Mesenchymal stem cell (in vitro differentiated cells and primary cell): ENCODE measurements at regions not wholly inside any gene's neighbourhood (a gene's known extent, or its start where the extent isn't known, plus 50 kb on each side); places are given as distances from the start of the nearest gene placed in this dataset.
A peak's percentile ranks its signal among the peaks of the same experiment; 100 is the strongest.

Source experiments
- DNase-seq: peaks from one replicate; pipeline ENCODE4 v3.0.0-alpha.2; 2013
- H2AFZ ChIP-seq: one replicate; pipeline ENCODE4 v1.6.1; 2013; ENCODE audit warnings: low read depth, mild to moderate bottlenecking, control low read depth, inconsistent platforms, low read length, moderate library complexity
- H2AK5ac ChIP-seq: 2 replicates; pipeline ENCODE4 v1.6.1; 2013; ENCODE audit warnings: low read length, moderate library complexity, mild to moderate bottlenecking, inconsistent platforms; ENCODE audit not compliant: severe bottlenecking
- H2BK120ac ChIP-seq: one replicate; pipeline ENCODE4 v1.6.1; 2013; ENCODE audit warnings: low read depth, mild to moderate bottlenecking, inconsistent platforms, low read length, moderate library complexity
- H2BK12ac ChIP-seq, 2 experiments: one replicate each; pipeline ENCODE4 v1.6.1; 2013; ENCODE audit warnings: inconsistent platforms in 2 of 2, low read length in 2 of 2, mild to moderate bottlenecking in 2 of 2, moderate library complexity in 2 of 2, control low read depth in 1 of 2
- H2BK15ac ChIP-seq: one replicate; pipeline ENCODE4 v1.6.1; 2013; ENCODE audit warnings: mild to moderate bottlenecking, low read depth, inconsistent platforms; ENCODE audit not compliant: poor library complexity, severe bottlenecking
- H2BK5ac ChIP-seq: 2 replicates; pipeline ENCODE4 v1.6.1; 2013; ENCODE audit warnings: low read depth, mild to moderate bottlenecking, low read length, control low read depth, inconsistent platforms; ENCODE audit not compliant: poor library complexity, severe bottlenecking
- H3K14ac ChIP-seq, 2 experiments: one replicate each; pipeline ENCODE4 v1.6.1; 2013; ENCODE audit warnings: inconsistent platforms in 2 of 2, low read length in 2 of 2, control low read depth in 1 of 2, mild to moderate bottlenecking in 1 of 2, moderate library complexity in 1 of 2
- H3K18ac ChIP-seq, 2 experiments: one replicate each; pipeline ENCODE4 v1.6.1; 2013; ENCODE audit warnings: inconsistent platforms in 2 of 2, low read length in 2 of 2, control low read depth in 1 of 2, low read depth in 1 of 2, mild to moderate bottlenecking in 1 of 2
- H3K23ac ChIP-seq, 2 experiments: one replicate each; pipeline ENCODE4 v1.6.1; 2013; ENCODE audit warnings: inconsistent platforms in 2 of 2, low read length in 2 of 2, mild to moderate bottlenecking in 2 of 2, moderate library complexity in 2 of 2, control low read depth in 1 of 2
- H3K27ac ChIP-seq: 2 replicates; pipeline ENCODE4 v1.5.1; 2013; ENCODE audit warnings: mild to moderate bottlenecking, moderate library complexity, low read length, control low read depth, inconsistent platforms; ENCODE audit not compliant: poor library complexity, severe bottlenecking
- H3K27me3 ChIP-seq, 2 experiments: 2 replicates each; pipeline versions ENCODE4 v1.6.1 to v1.7.0; 2013; ENCODE audit warnings: low read length in 2 of 2, mild to moderate bottlenecking in 2 of 2, moderate library complexity in 2 of 2, control low read depth in 1 of 2, inconsistent platforms in 1 of 2; ENCODE audit not compliant: control insufficient read depth in 1 of 2, insufficient read depth in 1 of 2
- H3K36me3 ChIP-seq, 2 experiments: 2 replicates each; pipeline versions ENCODE4 v1.6.1 to v1.7.0; 2013; ENCODE audit warnings: low read length in 2 of 2, control low read depth in 1 of 2, inconsistent platforms in 1 of 2, low read depth in 1 of 2, mild to moderate bottlenecking in 1 of 2; ENCODE audit not compliant: insufficient read depth in 2 of 2, control insufficient read depth in 1 of 2
- H3K4ac ChIP-seq, 2 experiments: one replicate each; pipeline ENCODE4 v1.6.1; 2013; ENCODE audit warnings: inconsistent platforms in 2 of 2, low read length in 2 of 2, mild to moderate bottlenecking in 2 of 2, moderate library complexity in 2 of 2, control low read depth in 1 of 2, low read depth in 1 of 2
- H3K4me1 ChIP-seq: 2 replicates; pipeline ENCODE4 v1.6.1; 2013; ENCODE audit warnings: low read depth, low read length, control low read depth; ENCODE audit not compliant: control insufficient read depth, insufficient read depth
- H3K4me2 ChIP-seq: 2 replicates; pipeline ENCODE4 v1.6.1; 2013; ENCODE audit warnings: low read length, mild to moderate bottlenecking, inconsistent platforms; ENCODE audit not compliant: poor library complexity, severe bottlenecking
- H3K4me3 ChIP-seq, 2 experiments: 2 replicates each; pipeline versions ENCODE4 v1.5.1 to v1.7.0; 2013; ENCODE audit warnings: low read length in 2 of 2, mild to moderate bottlenecking in 2 of 2, control low read depth in 1 of 2, low read depth in 1 of 2; ENCODE audit not compliant: insufficient read depth in 1 of 2
- H3K79me1 ChIP-seq: replicated peaks from 2 replicates; pipeline ENCODE4 v1.6.1; 2013; ENCODE audit warnings: mild to moderate bottlenecking, control low read depth, low read length, inconsistent platforms; ENCODE audit not compliant: poor library complexity, severe bottlenecking
- H3K9ac ChIP-seq: 2 replicates; pipeline ENCODE4 v1.7.0; 2013; ENCODE audit warnings: mild to moderate bottlenecking, low read length, moderate library complexity
- H3K9me3 ChIP-seq: 2 replicates; pipeline ENCODE4 v1.7.0; 2013; ENCODE audit warnings: mild to moderate bottlenecking, low read length; ENCODE audit not compliant: control insufficient read depth
- H4K8ac ChIP-seq: one replicate; pipeline ENCODE4 v1.6.1; 2013; ENCODE audit warnings: inconsistent platforms, mild to moderate bottlenecking, low read length, moderate library complexity
- H4K91ac ChIP-seq: one replicate; pipeline ENCODE4 v1.6.1; 2013; ENCODE audit warnings: mild to moderate bottlenecking, low read length, inconsistent platforms
- WGBS: methylation state at CpG from one replicate; pipeline ENCODE4 v1.1.7; 2013; ENCODE audit warnings: mixed read lengths; 5-methylcytosine and 5-hydroxymethylcytosine counted together

DNA sequence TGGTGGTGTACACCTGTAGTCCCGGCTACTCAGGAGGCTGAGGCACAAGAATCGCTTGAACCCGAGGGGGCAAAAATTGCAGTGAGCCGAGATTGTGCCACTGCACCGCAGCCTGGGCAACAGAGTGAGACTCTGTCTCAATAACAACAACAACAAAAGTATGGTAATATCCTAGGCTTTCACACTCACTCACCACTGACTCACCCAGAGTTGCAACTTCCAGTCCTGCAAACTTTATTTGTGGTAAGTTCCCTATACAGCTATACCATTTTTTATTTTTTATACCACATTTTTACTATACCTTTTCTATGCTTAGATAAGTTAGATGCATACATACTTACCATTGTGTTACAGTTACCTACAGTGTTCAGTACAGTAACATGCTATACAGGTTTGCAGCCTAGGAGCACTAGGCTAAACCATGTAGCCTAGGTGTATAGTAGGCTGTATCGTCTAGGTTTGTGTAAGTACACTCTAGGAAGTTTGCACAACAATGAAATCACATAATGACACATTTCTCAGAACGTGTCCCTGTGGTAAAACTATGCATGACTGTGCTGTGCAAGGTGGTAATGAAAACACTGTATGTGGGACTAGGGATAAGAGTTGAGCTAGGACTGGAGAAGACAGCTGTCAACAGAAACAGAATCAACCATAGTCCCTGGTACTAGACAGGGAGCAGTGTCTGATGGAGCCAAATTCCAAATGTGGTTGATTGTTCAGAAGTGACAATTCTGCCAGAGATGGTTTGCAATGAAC, 109.5 kb upstream of the RAD23B start:
- Histone ChIP-seq H3K79me1 (no peaks in the 10 kb centered on the region), H3K27me3 (no peaks in the 10 kb centered on the region), H3K4me2 (no peak overlapping the region), H3K27ac (no peak overlapping the region), H3K18ac (no peak overlapping the region), H3K36me3 (no peaks in the 10 kb centered on the region), H3K4me3 (no peak overlapping the region), H4K8ac (no peak overlapping the region), H2BK5ac (no peak overlapping the region), H2BK15ac (no peak overlapping the region), H2AK5ac (no peak overlapping the region), H3K4me1 (peaks cover 7% of the 10 kb centered on the region), H2BK120ac (no peak overlapping the region), H2AFZ (no peak overlapping the region), H3K9me3 (no peaks in the 10 kb centered on the region), H4K91ac (no peak overlapping the region), H3K14ac (no peak overlapping the region), H2BK12ac (no peak overlapping the region), H3K4ac (no peak overlapping the region), H3K23ac (no peak overlapping the region), H3K9ac (no peak overlapping the region)
- WGBS = 81% methylated on average over 6 of the region's 7 CpGs
- DNase-seq = no peak

DNA sequence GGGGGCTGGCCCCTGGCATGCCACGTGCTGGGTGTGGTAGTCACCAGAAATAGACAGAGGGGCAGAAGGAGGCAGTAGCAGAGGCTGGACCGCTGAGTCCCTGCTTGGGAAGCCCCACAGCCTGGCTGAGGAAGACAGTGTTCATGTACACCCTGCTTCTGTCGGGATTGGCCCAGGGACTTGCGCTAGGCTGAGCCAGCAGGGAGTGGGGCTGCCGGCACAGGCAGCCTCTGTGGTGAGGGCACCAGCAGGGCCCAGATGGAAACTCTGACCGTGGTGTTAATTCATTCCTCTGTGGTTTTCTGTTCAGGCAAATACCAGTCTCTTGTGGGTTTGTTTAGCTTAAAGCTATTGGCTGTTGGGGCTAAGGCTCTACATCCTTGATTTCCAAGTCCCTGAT, 108.6 kb upstream of the RAD23B start:
- H3K18ac ChIP-seq = peak overlapping the region in 1 of 2 experiments; percentile 57

DNA sequence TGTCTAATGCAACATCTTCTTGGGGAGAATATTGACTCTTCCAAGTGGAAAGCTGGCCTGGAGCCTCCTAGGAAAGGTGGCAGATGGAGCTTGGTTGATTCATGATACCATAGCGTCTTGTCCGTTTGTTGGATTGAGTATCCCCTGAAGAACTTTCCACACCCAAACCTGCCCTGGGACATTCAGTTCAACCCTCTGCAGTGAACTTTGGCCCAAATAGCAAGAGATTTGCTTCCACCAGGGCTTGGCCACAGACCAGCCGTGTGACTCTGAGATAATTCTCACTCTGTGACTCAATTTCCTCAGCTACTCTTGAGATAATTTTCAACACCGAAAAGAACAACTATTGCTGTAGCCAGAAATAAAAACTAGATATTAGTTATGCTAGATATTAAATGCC, 108.0 kb upstream of the RAD23B start:
- H3K9me3 ChIP-seq = no peaks in the 10 kb centered on the region
- H4K91ac ChIP-seq = peak overlapping the region; percentile 25
- peak overlapping the region; percentile 18 to 70 for H2BK12ac ChIP-seq
- H2BK5ac ChIP-seq = no peak overlapping the region
- no peak overlapping the region for H3K27ac ChIP-seq
- no peaks in the 10 kb centered on the region for H3K27me3 ChIP-seq
- no peak for DNase-seq
- H3K18ac ChIP-seq = peak overlapping the region; percentile 25 to 46
- no peak overlapping the region for H4K8ac ChIP-seq
- H3K36me3 ChIP-seq = no peaks in the 10 kb centered on the region
- H3K9ac ChIP-seq = peak overlapping the region; percentile 49
- peak overlapping the region; percentile 21 for H2BK15ac ChIP-seq
- no peak overlapping the region for H2AFZ ChIP-seq
- H2BK120ac ChIP-seq = no peak overlapping the region
- no peak overlapping the region for H3K14ac ChIP-seq
- H3K23ac ChIP-seq = no peak overlapping the region
- no peaks in the 10 kb centered on the region for H3K79me1 ChIP-seq
- H3K4ac ChIP-seq = peak overlapping the region in 1 of 2 experiments; percentile 13
- H3K4me2 ChIP-seq = no peak overlapping the region
- no peak overlapping the region for H2AK5ac ChIP-seq
- peaks cover 7% of the 10 kb centered on the region for H3K4me1 ChIP-seq
- WGBS = 65% methylated on average over 3 of the region's 4 CpGs
- no peak overlapping the region for H3K4me3 ChIP-seq

More for the DNA sequence above, 108.6 kb upstream of the RAD23B start:
- H2AK5ac ChIP-seq = no peak overlapping the region
- 78% methylated on average over 6 of the region's 6 CpGs for WGBS
- peak overlapping the region; percentile 35 for H4K8ac ChIP-seq
- H3K23ac ChIP-seq = no peak overlapping the region
- H4K91ac ChIP-seq = peak overlapping the region; percentile 57
- H3K14ac ChIP-seq = peak overlapping the region in 1 of 2 experiments; percentile 97
- H3K27ac ChIP-seq = no peak overlapping the region
- H3K4me3 ChIP-seq = no peak overlapping the region
- H3K4me1 ChIP-seq = peaks cover 7% of the 10 kb centered on the region
- DNase-seq = peak; percentile 68
- no peaks in the 10 kb centered on the region for H3K79me1 ChIP-seq
- H3K4me2 ChIP-seq = no peak overlapping the region
- no peaks in the 10 kb centered on the region for H3K9me3 ChIP-seq
- no peaks in the 10 kb centered on the region for H3K27me3 ChIP-seq
- H2AFZ ChIP-seq = no peak overlapping the region
- H2BK12ac ChIP-seq = peak overlapping the region; percentile 61 to 80
- H2BK5ac ChIP-seq = no peak overlapping the region
- H2BK15ac ChIP-seq = no peak overlapping the region
- no peaks in the 10 kb centered on the region for H3K36me3 ChIP-seq
- H3K4ac ChIP-seq = peak overlapping the region; percentile 19 to 57
- H2BK120ac ChIP-seq = no peak overlapping the region
- no peak overlapping the region for H3K9ac ChIP-seq

DNA sequence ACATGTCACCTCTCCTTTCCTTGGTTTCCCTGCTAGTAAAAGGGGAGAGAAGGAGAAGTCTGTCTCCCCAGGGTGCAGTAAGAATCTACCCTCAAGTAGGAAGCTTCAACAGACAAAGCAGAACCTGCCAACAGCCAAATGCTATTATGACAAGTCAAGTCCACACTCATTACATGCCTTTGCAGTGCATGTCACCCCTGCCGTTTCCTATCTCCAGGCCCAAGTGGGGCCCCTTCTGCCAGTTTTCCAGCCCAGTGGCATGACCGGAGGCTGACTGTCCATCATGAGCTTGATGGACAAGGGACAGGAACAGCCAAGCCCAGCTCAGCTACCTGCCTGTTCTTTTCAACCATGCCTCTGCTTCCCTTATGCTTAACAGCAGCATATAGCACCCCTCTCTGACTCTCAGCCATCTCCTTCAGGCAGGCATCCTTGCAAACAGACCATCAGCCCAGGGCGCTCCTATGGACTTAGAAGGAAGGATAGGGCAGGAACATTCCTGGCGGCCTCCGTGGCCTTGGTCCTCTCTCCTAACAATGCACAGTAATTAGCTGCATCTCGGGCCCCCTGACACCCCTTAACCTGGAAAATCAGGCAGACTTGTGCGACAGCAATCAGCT, 107.2 kb upstream of the RAD23B start:
- DNase-seq = no peak
- H3K9me3 ChIP-seq = no peaks in the 10 kb centered on the region
- peak overlapping the region; percentile 81 to 90 for H3K18ac ChIP-seq
- no peak overlapping the region for H3K27ac ChIP-seq
- H2BK5ac ChIP-seq = no peak overlapping the region
- peaks cover 7% of the 10 kb centered on the region for H3K4me1 ChIP-seq
- peak overlapping the region; percentile 22 to 64 for H3K4ac ChIP-seq
- H3K79me1 ChIP-seq = no peaks in the 10 kb centered on the region
- H2BK15ac ChIP-seq = peak overlapping the region; percentile 74
- H2AK5ac ChIP-seq = no peak overlapping the region
- peak overlapping the region; percentile 67 for H4K91ac ChIP-seq
- H2AFZ ChIP-seq = no peak overlapping the region
- H2BK12ac ChIP-seq = peak overlapping the region; percentile 22 to 89
- no peaks in the 10 kb centered on the region for H3K36me3 ChIP-seq
- no peak overlapping the region for H3K14ac ChIP-seq
- peak overlapping the region; percentile 91 for H4K8ac ChIP-seq
- no peak overlapping the region for H3K4me2 ChIP-seq
- H3K23ac ChIP-seq = no peak overlapping the region
- H3K4me3 ChIP-seq = peak overlapping the region in 1 of 2 experiments; percentile 22
- peak overlapping the region; percentile 49 for H3K9ac ChIP-seq
- no peaks in the 10 kb centered on the region for H3K27me3 ChIP-seq
- WGBS = 73% methylated on average over 7 of the region's 7 CpGs
- H2BK120ac ChIP-seq = peak overlapping the region; percentile 22
